ENCODE measurements at regions not wholly inside any gene's neighbourhood (a gene's known extent, or its start where the extent isn't known, plus 50 kb on each side); places are given as distances from the start of the nearest gene placed in this dataset.

DNA sequence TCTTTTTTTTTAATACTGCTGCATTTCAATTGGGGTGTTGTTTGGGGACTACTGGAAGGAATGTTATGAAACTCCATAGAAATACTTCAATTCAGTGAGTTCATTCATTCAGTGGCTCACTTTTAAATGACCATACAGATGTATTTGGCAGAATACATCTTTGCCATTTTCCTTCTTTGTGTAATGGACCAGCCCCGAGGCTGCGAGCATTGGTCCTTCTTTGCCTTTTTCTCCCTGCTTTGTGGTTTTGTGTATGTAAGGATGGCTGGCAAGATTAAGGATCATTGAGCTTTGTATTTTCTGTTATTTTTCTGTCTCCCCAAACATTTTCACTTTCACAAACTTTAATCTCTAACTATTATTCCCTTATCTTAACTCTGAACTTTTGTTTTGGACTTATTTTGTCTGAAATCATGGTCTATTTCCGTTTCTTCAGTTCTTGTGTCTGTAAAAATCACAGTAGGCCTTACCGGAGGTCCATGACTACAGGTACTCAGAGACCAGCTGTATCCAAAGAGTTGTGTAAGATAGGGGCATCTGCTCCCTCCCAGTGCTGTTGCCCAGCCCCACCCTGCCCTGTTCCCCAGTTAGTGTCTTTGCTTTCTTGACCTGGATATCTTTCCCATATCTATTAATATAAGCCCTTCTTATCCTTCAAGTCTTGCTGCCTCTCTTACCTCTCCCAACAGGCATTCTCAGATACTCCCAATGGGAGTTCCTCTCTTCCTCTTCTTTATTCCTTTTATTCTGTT lies 154.3 kb upstream of the DMRT1 start:
- DNase-seq (ENCODE audit: low read depth in 1 of 2, low spot score in 1 of 2) = no peak
- no peak for TF ChIP-seq JUND (IDR thresholded peaks at IDR 0.05; ENCODE audit: low read depth)
- in situ Hi-C loops (cut with HindIII; ENCODE audit: low pct_unique_long_range_greater_than_20kb, low sequenced_read_pairs) = no loop called here

GRCh38 chr9:687994-688393 lies 153.5 kb upstream of the DMRT1 start:
- TF ChIP-seq JUND (IDR thresholded peaks at IDR 0.05; ENCODE audit: low read depth) = no peak
- DNase-seq (ENCODE audit: low read depth in 1 of 2, low spot score in 1 of 2) = no peak
- in situ Hi-C loops (cut with HindIII; ENCODE audit: low pct_unique_long_range_greater_than_20kb, low sequenced_read_pairs) = no loop called here

- in situ Hi-C loops (cut with HindIII; ENCODE audit: low pct_unique_long_range_greater_than_20kb, low sequenced_read_pairs) = no loop called here
- TF ChIP-seq JUND (IDR thresholded peaks at IDR 0.05; ENCODE audit: low read depth) = no peak
Observed at GRCh38 chr9:690517-691111, 150.9 kb upstream of the DMRT1 start.

GRCh38 chr9:691825-692400 lies 149.6 kb upstream of the DMRT1 start:
- in situ Hi-C loops (cut with HindIII; ENCODE audit: low pct_unique_long_range_greater_than_20kb, low sequenced_read_pairs) = no loop called here
- TF ChIP-seq JUND (IDR thresholded peaks at IDR 0.05; ENCODE audit: low read depth) = no peak
- DNase-seq (ENCODE audit: low read depth in 1 of 2, low spot score in 1 of 2) = no peak

More at GRCh38 chr9:690517-691111, 150.9 kb upstream of the DMRT1 start:
- no peak for DNase-seq (ENCODE audit: low read depth in 1 of 2, low spot score in 1 of 2)

- in situ Hi-C loops (cut with HindIII; ENCODE audit: low pct_unique_long_range_greater_than_20kb, low sequenced_read_pairs) = no loop called here
- TF ChIP-seq JUND (IDR thresholded peaks at IDR 0.05; ENCODE audit: low read depth) = no peak
- DNase-seq (ENCODE audit: low read depth in 1 of 2, low spot score in 1 of 2) = no peak
Observed at GRCh38 chr9:692636-693129, 148.8 kb upstream of the DMRT1 start.

- no peak for TF ChIP-seq JUND (IDR thresholded peaks at IDR 0.05; ENCODE audit: low read depth)
- in situ Hi-C loops (cut with HindIII; ENCODE audit: low pct_unique_long_range_greater_than_20kb, low sequenced_read_pairs) = no loop called here
- DNase-seq (ENCODE audit: low read depth in 1 of 2, low spot score in 1 of 2) = no peak
Observed at GRCh38 chr9:693201-694091, 148.1 kb upstream of the DMRT1 start.

- in situ Hi-C loops (cut with HindIII; ENCODE audit: low pct_unique_long_range_greater_than_20kb, low sequenced_read_pairs) = no loop called here
- TF ChIP-seq JUND (IDR thresholded peaks at IDR 0.05; ENCODE audit: low read depth) = no peak
- no peak for DNase-seq (ENCODE audit: low read depth in 1 of 2, low spot score in 1 of 2)
Observed at GRCh38 chr9:694092-694402, 147.4 kb upstream of the DMRT1 start.

GRCh38 chr9:694403-695154 lies 146.9 kb upstream of the DMRT1 start:
- no peak for DNase-seq (ENCODE audit: low read depth in 1 of 2, low spot score in 1 of 2)
- in situ Hi-C loops (cut with HindIII; ENCODE audit: low pct_unique_long_range_greater_than_20kb, low sequenced_read_pairs) = no loop called here
- TF ChIP-seq JUND (IDR thresholded peaks at IDR 0.05; ENCODE audit: low read depth) = no peak

DNA sequence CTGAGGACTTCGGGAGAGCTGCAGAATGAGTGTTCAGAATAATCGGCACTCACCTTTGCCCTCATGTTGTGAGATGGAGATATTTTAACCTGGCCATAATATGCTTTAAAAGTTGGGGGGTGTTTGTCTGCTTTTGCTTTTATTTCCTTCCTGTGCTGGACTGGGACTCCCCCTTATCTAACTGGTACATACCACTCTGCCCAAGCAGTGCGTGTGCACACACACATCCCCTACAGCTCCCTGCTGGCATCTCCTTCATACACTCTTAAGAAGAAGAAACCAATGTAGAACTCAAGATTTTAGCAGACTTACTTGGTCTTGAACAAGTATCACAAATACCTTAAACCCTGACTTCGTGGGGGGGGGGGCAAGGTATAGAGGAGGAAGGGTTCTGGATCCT lies 146.2 kb upstream of the DMRT1 start:
- no peak for TF ChIP-seq JUND (IDR thresholded peaks at IDR 0.05; ENCODE audit: low read depth)
- DNase-seq (ENCODE audit: low read depth in 1 of 2, low spot score in 1 of 2) = no peak
- in situ Hi-C loops (cut with HindIII; ENCODE audit: low pct_unique_long_range_greater_than_20kb, low sequenced_read_pairs) = no loop called here

- DNase-seq (ENCODE audit: low read depth in 1 of 2, low spot score in 1 of 2) = no peak
- in situ Hi-C loops (cut with HindIII; ENCODE audit: low pct_unique_long_range_greater_than_20kb, low sequenced_read_pairs) = no loop called here
- no peak for TF ChIP-seq JUND (IDR thresholded peaks at IDR 0.05; ENCODE audit: low read depth)
Observed at GRCh38 chr9:696332-697323, 144.9 kb upstream of the DMRT1 start.

DNA sequence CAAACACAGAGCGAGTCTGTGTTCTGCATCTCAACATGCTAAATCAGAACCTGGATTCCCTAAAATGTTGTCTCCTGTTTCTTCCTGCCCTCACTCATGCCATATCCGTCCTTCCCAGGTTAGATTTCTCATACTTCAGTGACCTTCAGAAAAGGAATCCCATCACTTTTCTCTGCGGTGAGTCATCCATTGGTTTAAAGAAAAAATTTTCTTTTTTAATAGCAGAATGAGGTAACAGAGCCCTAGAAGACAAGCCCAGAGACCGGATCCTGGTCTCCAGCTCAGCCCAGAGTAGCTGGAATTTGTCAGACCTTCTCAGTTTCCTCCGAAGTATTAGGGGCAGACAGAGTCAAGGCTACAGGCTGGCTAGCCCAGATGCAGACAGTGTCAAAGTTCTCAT lies 143.2 kb upstream of the DMRT1 start:
- TF ChIP-seq JUND (IDR thresholded peaks at IDR 0.05; ENCODE audit: low read depth) = no peak
- in situ Hi-C loops (cut with HindIII; ENCODE audit: low pct_unique_long_range_greater_than_20kb, low sequenced_read_pairs) = no loop called here
- DNase-seq (ENCODE audit: low read depth in 1 of 2, low spot score in 1 of 2) = no peak
